ENCODE measurements at regions not wholly inside any gene's neighbourhood (a gene's known extent, or its start where the extent isn't known, plus 50 kb on each side); places are given as distances from the start of the nearest gene placed in this dataset.
"Not testable (repeated sequence)": the region's sequence is repeated elsewhere in the genome, so short reads cannot be mapped to it uniquely, and the experiment has no call there.

DNA sequence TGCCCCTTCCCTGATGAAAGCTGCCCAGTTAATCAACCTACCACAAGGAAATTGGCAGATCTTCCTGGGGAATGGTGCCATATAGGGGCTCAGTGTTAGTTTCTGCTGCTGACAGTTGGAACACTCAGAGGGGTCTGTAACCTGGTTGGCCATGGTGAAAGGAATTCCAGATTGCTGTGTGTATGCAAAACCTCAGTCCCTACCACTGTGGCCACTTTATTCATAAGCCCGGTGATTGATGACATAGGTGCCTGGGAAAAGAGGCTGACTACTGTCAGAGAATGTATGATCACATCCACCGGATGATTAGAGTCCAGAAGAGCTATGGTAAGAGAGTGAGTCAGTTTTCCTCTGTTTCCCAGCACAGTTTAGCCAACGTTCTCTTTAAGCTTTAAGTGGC lies 363.9 kb upstream of the NPAP1 start:
- DNase-seq (ENCODE audit: low read depth) = not testable (repeated sequence)

DNA sequence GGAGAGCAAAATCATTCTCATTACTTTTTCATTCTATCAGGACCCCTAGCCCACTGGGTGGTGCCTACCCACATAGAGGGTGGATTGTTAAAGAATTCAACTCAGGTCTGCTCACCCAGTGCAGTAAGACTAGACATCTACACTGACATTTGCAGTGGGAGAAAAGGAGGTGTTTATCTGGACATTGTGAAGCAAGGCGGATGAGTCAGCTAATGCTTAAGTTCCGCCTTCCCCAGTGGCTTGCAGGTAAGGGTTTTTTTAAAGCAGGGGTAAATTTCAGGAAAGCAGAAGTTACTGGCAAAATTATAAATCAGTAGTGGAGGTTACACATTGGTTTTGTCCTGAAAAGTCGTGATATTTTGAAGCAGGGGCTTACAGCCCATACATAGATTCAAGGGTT lies 359.2 kb upstream of the NPAP1 start:
- DNase-seq (ENCODE audit: low read depth) = not testable (repeated sequence)

DNA sequence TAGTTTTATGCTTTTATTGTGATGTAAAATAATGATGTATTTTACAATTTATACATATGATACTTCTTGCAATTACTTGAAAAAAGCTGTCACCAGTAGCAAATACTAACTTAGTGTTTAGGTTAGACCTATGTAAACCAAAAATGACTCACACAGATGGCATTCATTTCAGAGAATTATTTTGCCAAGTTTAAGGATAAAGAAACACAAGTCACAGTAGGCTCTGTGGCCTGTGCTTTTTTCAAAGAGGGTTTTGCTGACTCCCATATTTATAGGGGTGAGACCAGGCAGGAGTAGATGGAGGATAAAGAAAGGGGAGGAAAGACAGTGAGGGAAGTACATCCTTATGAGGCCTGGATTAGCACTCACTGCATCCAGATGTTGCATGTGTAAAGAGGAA lies 356.6 kb upstream of the NPAP1 start:
- DNase-seq (ENCODE audit: low read depth) = no peak

- DNase-seq (ENCODE audit: low read depth) = not testable (repeated sequence)
Observed at GRCh38 chr15:24324096-24324495, 351.5 kb upstream of the NPAP1 start.

- not testable (repeated sequence) for DNase-seq (ENCODE audit: low read depth)
Observed at GRCh38 chr15:24326513-24326912, 349.1 kb upstream of the NPAP1 start.

DNA sequence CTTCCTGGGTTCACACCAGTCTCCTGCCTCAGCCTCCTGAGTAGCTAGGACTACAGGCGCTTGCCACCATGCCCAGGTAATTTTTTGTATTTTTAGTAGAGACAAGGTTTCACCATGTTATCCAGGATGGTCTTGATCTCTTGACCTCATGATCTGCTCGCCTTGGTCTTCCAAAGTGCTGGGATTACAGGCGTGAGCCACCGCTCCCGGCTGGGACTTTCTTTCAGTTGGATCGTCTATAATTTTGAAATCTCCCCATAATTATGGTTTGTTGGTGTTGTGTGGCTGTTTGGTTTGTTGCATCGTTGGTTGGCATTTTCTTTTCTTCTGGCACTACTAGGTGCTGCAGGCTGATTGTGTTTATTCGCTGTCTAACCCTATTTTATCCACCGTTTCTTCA lies 343.6 kb upstream of the NPAP1 start:
- DNase-seq (ENCODE audit: low read depth) = not testable (repeated sequence)

GRCh38 chr15:24341876-24342275 lies 333.7 kb upstream of the NPAP1 start:
- not testable (repeated sequence) for DNase-seq (ENCODE audit: low read depth)

GRCh38 chr15:24352777-24353176 lies 322.8 kb upstream of the NPAP1 start:
- not testable (repeated sequence) for DNase-seq (ENCODE audit: low read depth)

DNA sequence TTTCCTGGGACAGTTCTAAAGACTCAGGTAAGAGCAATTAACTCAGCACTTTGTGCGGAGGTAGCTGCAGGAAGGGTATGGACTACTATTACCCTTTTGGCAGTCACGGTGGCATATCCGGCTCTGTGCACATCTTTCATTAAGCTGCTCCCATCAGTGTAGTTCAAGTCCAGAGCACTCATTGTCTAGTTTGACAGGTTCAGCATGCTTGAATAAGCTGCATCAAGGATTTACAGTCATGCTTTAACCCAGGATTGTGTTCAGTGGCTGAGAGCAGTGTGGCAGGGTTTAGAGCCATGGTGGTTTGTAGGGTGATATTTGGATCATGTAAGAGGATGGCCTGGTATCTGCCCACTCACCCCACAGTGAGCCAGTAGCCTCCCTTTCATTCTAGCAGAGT lies 294.5 kb upstream of the NPAP1 start:
- not testable (repeated sequence) for DNase-seq (ENCODE audit: low read depth)

DNA sequence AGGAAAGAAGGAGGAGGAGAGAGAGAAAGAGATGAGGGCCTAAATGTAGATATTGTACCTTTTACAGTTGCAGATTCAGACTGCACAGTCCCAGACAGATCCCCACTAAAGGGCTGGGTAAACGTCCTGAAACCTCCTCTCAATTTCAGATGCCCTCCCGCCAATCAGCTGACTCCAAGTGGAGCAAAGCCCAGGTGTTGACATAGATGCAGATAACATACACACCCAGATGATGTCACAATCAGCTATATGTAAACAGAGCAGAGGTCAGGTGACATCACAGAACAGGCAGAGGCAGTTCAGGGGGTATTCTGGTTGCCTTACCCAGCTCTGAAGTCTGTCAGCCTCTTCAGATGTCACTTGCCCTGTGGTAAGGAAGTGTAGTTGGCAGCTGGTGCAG lies 290.3 kb upstream of the NPAP1 start:
- DNase-seq (ENCODE audit: low read depth) = not testable (repeated sequence)

GRCh38 chr15:24394303-24394702 lies 281.3 kb upstream of the NPAP1 start:
- DNase-seq (ENCODE audit: low read depth) = no peak

DNA sequence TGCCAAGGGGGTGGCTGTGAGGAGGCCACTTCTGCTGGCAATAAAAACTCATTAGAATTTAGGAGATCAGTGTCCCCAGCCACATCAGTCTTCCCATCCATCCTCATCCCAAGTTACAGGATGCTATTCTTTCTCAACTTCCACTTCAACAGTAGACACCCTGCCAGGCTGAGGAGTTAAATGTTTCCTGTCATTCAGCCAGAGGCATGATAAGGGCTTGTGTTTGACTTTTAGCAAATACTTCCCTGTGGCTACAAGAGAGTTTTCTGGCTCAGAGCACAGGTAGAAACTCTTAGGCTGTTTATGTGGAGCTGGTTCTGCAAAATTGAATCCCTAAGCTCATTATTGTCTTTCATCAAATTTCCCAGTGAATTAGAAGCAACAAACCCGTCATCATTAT lies 262.9 kb upstream of the NPAP1 start:
- not testable (repeated sequence) for DNase-seq (ENCODE audit: low read depth)

DNA sequence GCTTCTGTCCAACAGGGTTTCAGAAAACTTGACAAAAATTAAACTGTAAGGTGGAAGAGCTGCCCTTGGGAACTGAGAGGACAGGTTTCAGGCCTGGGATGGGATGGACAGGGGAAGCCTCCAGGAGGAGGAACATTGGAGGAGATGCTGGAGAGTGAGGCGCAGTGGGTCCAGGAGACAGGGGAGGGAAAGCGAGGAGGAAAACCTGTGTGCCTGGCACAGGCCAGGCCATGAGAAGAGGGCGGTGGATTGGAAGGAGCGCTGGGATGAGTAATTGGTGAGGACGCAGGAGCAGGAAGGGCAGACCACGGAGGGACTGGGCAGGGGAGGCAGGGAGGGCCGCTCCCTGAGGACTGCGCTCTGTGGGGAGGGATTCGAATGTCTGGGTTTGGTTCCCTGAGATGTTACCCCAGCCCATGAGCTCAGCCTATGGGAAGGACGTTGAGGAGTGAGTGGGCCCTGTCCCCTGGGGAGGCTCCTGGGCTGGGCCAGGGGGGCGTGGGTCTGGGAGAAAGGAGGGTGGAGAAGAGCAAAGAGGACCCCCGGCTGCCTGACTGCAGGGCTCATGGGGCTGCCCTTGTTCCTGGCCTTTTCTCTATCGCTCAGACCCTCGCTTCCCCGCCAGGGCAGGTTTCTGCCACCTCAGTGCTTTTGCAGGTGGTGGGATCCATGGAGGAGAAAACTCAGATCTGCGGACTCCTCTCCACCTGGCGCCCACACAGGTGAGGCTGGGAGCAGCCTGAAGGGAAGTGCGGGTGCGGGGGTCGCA lies 249.1 kb upstream of the NPAP1 start:
- not testable (repeated sequence) for DNase-seq (ENCODE audit: low read depth)

DNA sequence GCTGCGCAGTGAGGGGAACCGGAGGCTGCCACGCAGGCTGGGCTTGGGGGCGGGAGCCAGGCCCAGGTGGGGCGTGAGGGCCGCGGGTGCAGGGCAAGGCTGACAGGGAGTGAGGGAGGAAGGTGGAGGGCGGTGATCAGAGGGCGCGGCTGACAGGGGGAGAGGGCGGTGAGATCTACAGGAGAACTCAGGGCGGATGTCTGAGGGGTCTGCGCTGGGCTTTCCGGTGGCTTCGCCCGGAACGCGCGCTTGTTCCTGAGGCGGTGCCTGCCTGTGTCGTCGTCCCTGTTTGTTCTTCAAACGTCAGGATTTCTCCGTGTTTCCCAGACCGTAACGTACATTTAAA lies 248.5 kb upstream of the NPAP1 start:
- not testable (repeated sequence) for DNase-seq (ENCODE audit: low read depth)

DNA sequence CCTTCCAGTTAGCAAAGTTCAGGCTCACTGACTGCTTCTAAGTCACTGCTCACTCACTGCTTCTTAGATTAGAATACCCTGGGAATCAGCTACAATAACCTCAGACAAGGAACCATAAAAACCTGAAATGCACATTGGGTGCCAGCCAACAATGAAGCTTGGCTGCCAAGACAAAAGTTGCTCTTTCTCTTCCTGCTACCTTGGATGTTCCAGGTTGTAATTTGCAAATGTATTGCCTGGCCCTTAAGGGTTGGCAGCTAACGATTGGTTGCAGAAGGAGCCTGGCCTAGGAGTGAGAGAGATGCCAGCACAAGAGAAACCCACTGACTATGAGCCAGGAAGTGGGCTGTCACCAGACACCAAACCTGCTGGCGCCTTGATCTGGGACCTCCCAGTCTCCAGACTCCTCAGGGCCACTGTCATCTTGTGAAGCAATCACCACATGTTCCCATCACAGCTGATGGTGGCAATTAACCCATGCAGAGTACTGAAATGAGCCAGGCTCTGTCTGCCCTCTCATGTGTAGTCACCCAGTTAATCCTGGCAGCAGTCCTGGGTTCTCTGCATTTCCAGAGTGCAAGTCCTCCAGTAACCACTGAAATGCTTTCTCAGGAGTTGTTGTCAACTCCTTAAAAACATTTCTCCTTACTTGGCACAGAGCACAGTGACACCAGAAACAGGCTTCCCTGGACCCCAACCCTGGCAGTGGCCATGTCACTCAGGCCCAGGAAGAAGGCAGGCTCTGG lies 240.3 kb upstream of the NPAP1 start:
- DNase-seq (ENCODE audit: low read depth) = not testable (repeated sequence)

DNA sequence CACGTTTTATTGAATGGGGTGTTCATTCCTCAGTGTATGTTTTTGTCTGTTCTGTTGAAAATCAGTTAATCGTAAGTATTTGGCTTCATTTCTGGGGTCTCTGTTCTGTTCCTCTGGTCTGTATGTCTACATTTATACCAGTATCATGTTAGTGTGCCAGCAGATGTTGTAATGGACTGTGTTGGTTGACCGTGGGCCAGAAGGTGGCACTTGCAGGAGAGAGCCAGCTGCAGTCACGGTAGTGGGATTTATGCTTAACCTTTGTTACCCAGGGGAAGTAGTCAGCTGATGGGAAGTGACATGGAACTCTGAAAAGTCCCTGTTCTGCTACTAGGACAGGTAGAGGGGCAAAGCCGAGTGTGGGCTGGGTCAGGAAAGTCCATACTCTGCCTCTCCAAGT lies 238.3 kb upstream of the NPAP1 start:
- not testable (repeated sequence) for DNase-seq (ENCODE audit: low read depth)

- not testable (repeated sequence) for DNase-seq (ENCODE audit: low read depth)
Observed at GRCh38 chr15:24437735-24438134, 237.8 kb upstream of the NPAP1 start.

GRCh38 chr15:24477107-24478025 lies 198.2 kb upstream of the NPAP1 start:
- DNase-seq (ENCODE audit: low read depth) = not testable (repeated sequence)

DNA sequence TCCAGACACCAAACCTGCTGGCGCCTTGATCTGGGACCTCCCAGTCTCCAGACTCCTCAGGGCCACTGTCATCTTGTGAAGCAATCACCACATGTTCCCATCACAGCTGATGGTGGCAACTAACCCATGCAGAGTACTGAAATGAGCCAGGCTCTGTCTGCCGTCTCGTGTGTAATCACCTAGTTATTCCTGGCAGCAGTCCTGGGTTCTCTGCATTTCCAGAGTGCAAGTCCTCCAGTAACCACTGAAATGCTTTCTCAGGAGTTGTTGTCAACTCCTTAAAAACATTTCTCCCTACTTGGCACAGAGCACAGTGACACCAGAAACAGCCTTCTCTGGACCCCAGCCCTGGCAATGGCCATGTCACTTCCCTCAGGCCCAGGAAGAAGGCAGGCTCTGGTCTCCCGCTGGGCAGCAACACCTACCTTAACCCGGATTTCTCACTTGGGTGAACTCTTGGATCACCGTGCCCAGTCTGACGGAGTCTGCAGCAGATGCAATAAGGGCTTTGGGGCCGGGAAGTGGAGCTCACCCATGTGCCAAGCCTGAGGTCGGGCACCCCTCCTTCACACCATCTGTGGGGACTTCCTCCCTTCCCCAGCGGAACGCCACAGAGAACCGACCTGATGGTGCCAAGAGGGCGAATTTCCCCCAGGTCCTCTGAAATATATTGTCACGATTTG lies 189.5 kb upstream of the NPAP1 start:
- DNase-seq (ENCODE audit: low read depth) = not testable (repeated sequence)

DNA sequence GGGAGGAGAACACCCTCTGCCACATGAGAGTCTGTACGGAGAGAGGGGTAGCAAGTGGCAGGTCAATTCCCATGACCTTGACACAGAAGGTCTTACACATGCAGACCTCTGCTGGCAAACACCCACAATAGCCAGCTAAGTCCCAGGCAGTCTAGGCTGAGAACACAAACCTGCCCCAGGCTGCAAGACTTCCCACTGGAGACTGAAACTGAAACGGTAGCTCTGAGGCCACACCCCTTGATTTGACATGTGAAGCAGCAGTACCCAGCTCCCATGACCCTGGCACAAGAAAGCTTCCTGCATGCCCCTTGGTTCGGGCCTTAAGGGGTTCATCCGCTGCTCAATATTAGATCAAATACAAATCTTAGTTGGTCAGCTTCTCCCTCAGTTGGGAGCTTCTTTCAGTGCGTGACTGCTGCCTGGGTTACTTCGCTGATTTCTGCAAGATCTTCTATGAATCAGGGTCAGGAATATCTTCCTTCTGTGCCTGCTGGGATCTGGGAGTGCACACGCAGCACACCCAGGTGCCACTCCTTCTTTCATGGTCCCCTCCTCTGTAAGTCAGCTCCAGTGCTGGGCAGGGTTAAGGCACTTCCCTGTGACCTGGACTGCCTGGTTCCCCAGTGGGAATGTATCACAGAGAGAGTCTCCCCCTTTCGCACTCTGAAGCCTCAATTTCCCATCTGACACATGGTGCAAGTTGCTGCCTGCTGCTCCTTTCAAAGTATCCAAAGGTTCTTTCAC lies 187.2 kb upstream of the NPAP1 start:
- not testable (repeated sequence) for DNase-seq (ENCODE audit: low read depth)

- DNase-seq (ENCODE audit: low read depth) = not testable (repeated sequence)
Observed at GRCh38 chr15:24505216-24505615, 170.4 kb upstream of the NPAP1 start.
